ENCODE measurements at regions not wholly inside any gene's neighbourhood (a gene's known extent, or its start where the extent isn't known, plus 50 kb on each side); places are given as distances from the start of the nearest gene placed in this dataset.

DNA sequence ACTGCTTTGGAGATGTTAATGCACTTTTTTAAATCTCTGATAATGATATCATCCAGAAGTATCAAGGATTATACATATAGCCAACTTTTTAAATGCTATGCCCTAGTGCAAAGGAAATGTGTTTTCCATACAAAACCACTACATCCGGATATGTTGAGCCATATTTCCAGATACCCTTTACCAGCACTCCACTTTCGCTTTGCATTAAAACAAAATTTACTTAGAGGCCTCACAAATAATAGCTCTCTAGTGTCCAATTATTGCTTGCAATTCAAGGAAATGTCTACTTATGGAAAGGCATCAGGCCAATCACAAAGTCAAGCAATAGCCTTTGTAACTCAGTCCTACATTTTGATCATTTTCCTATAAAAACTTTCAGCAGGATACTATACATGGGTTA lies 1072.8 kb upstream of the INTU start:
- no peak for TF ChIP-seq CTCF (conservative IDR thresholded peaks at IDR 0.05 in 1 of 2, IDR thresholded peaks at IDR 0.05 in 1 of 2; ENCODE audit: low read depth in 1 of 2, low read length in 2 of 2)
- no peak for TF ChIP-seq EZH2 (IDR thresholded peaks at IDR 0.05; ENCODE audit: low read length, missing control alignments)

Data from fibroblast of lung (primary cell).